Stimulated activated CD4-positive, alpha-beta T cell treated with anti-CD3 and anti-CD28 coated beads, Interleukin-4, amount 100 ng/mL, for 4 hours (primary cell): ENCODE measurements at regions not wholly inside any gene's neighbourhood (a gene's known extent, or its start where the extent isn't known, plus 50 kb on each side); places are given as distances from the start of the nearest gene placed in this dataset.

Source experiments
- DNase-seq, 2 experiments: peaks; one replicate each; pipeline ENCODE4 v3.0.0-alpha.2; 2020

DNA sequence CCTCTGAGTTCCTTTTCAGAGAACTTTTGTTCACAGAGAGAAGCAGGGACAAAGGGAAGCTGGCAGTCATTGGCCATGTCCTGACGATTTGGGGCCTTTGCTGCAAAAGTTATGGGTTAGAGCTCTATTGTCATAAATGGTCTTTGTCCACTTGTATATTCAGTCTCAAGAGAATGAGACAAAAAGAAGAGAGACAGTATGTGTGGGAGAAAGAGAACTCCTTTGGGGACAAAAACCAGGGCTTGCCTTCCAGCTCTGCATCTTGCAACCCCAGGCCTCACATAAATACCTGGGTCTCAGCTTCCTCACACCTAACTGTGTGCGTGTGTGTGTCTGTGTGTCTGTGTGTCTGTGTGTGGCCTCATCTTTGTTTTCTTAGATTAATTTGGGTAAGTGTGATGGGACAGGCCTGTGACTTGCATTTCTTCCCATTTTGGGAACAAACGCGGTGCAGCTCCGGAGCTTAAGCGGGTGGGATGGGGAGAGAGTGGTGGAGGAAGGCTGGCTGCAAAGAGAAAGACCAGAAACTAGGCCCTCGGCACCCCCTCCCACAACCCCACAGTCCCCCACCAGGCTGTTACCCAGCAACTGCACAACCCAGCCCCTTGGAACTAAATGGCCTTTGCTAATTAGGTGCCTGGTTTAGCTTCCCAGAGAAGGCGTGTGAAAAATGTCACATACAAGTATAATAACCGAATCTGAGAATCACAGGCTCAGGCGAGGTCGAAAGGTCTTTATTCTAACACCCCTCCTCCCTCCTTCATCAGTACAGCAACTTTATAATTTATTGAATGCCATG lies 376.9 kb downstream of the CDK5RAP2 start:
- no peak for DNase-seq

DNA sequence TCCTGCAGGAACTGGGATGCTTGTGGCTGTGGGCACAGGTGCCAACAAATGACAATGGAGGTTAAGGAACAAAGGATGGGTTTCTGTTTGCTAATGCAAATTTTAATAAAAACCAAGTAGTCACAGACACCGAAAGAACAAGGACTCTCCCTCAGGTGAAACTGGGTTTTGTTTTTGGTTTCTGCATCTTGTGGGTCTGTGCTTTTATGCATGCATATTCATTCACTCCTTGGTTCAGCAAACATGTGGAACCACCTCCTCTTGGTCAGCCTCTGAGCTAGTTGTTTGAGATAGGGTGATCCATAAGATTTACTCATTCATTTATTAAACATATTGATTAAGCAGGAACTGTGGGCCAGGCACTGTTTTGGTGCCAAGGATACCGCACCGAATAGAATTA lies 381.9 kb downstream of the CDK5RAP2 start:
- DNase-seq, result no peak

DNA sequence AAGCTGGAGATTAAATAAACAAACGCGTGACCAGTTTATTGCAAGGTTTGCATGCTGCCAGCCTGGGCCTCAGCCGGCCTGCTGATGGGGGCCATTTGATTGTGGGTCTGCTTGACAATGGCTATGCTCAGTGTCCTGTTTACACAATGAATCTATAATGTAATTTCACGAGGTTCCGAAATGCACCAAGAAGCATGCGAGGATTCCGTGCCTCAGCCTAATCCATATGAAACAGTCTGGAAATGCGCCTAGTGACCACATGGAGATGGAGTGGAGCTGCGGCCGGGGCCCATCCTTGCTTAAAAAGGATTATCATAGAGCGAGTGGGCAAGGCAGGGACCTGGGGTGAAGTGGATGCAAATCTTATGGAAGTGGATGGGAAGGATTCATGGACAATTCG lies 382.4 kb downstream of the CDK5RAP2 start:
- DNase-seq, result no peak

DNA sequence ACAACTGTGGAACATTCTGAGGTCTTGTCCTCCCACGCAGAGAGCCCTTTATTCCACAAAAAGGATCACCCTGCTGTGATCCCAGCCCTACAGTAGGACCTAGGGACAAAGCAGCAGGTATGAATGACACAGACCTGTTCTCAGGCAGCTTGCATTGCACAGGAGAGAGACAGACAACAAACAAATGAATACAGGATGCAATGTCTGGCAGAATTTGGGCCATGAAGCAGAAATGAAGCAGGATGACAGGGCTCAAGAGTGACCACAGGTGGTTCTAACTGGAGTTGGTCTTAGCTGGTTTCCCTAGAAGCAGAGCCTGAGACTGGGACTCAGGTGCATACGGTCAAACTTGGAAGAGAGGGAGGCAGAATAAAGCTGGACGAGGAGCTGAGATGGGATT lies 388.8 kb downstream of the CDK5RAP2 start:
- no peak for DNase-seq

DNA sequence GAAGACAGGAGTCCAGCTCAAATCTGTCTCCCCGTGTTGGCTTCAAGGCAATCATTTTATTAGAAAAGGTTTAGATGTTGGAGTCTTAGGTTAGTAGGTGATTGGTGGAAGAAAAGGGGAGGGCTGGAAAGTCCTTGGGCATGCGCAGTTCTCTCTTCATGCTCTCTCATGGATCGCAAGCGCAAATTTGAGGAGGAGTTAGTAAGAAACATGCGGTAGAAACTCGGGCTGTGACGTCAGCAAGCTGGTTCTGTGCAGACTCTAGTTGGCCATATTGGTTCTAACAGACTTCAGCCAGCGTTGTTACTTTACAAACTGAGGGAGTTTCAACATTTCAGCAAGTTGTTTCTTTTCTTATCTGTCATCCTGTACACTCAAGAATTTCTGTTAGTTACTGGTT lies 392.2 kb downstream of the CDK5RAP2 start:
- DNase-seq, result no peak

DNA sequence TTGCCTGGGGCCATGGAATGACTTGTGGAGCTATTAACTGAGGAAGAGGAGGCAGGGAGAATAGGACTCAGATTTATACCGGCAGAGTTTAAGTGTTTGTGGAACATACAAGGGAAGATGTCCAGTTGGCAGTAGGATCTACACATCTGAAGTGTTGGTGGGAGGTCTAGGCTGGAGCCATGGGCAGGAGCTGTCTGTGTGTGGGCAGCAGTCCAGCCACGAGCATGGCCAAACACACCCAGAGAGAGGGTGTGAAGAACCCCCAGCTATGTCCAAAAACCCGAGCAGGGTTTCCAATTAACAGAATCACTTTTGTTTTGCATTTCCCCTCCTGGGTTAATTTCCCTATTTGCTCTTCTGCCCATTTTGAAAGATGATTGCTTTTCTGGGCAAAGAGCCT lies 393.7 kb downstream of the CDK5RAP2 start:
- DNase-seq, result no peak

DNA sequence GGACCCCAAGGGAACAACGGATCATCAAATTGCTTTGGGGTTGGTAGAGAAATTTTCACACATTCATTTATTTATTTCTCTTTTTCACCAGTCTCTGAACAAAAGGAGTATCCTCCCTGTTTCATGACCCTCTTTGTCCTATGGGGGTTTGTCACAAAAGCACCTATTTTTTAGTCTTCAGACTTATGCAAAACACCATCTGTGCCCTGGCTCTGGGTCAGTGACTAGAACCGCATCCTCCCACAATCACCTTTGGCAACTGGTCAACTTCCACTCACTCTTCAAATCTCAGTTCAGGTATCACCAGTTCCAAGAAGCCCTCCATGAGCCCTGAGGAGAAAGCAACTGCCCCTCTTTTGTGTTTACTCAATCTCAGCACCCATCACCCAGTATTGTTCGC lies 395.7 kb downstream of the CDK5RAP2 start:
- no peak for DNase-seq

DNA sequence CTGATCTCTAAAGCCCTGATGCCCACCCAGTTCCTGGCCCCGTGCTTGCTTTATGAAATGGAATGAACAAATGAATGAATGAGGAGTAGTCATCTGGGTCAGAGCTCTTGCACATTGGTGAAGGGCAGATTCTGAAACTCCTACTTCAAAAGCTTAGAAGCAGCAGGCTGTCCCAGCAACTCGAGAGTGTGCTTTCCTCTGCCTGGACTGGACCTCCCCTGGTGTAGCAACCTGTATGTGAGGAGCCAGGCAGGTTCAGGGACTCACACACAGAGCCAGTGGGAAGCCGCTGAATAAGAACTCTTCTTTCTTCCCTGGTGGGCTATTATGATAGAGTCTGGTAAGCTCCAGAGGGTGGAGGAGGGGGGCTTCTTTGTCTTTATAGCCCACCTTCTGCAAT lies 396.4 kb downstream of the CDK5RAP2 start:
- DNase-seq, result no peak

DNA sequence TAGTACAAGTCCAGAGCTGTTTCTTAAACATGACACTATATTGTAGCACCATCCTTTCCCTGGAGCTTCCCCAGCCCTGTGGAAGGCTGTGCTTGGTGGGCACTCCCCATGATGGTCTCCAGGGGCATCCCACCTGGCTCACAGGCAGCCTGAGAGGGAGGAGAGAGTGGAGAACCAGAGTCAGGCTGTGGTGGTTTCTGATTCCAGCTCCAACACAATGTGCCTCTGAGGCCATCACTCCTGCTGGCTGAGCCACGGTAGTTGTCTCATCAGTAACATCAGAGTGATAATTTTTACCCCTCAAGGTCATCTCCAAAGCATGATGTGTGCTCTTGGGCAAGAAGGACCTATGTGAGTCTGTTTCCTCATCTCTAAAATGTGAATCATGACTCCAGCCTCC lies 398.0 kb downstream of the CDK5RAP2 start:
- DNase-seq, result no peak

DNA sequence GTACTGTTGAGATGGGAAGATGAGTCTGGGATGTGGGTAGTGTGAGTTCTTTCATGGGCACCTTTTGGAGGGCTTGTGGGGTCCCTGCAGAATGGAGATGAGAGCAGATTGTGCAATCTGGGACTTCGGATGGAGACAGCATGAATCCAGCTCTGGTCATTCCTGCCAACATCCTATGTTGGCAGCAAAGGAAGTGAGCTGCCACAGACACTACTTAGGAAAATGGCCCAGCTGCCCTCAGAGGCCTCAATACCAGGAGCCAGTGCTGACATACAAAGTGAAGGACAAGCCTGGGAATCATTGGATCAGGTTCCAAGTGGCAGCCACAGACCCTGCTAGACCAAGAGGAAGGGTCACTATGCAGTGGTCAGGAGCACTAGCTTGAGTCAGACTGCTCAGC lies 402.8 kb downstream of the CDK5RAP2 start:
- no peak for DNase-seq

DNA sequence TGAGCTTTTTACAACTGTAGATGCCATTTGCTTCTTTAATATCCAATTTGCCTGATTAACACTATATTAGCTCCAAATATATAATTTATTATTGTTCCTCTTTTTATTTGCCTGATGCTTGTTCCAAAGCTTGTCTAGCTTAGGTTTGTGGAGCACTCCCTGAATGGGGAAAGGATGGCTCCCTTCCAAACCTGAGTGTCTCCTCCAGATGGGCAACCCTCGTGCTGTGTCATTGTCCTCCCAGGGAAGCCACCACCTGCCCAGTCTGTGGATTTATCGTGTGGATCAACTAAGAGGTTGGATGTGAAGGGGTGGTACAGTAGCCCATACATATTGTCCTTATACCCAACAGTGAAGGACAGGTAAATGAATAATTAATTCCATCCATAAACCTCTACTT lies 404.9 kb downstream of the CDK5RAP2 start:
- DNase-seq, result no peak

DNA sequence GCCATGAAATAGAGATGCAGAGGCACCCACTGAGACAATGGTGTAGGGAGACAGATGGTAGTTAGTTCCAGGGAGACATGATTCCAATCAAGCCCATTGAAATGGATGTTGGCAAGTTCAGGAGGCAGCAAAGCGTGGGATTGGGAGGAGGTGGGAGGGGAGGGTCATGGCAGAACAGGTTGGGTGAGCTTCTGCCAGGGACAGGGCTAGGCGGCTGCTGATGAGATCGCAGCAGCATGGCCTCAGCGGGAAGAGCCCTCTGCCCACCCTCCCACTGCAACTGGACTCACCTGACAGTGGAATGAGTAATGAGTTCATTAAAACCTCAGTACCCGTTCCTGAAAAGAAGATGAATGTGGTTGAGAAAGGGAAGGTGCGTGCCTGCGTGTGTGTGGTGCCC lies 418.2 kb downstream of the CDK5RAP2 start:
- DNase-seq, result no peak

DNA sequence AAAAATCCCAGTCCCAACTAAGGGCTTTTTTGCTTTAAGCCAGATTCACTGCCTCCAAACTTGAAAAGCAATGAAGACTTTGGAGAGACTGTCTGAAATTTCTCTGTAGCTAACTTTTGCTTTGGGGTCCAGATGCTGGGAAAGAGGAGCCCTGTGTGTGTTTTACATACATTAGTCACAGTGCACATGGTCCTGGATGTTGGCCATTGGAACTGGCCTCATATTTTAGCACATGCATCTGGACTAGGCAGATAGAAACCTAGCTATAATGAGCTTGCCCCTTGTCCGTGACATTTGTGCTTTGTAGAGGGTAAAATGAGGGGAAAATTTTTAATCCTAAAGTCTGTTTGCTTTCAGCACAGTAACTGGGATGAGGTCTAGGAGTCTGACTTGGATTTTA lies 421.7 kb downstream of the CDK5RAP2 start:
- DNase-seq, result no peak

DNA sequence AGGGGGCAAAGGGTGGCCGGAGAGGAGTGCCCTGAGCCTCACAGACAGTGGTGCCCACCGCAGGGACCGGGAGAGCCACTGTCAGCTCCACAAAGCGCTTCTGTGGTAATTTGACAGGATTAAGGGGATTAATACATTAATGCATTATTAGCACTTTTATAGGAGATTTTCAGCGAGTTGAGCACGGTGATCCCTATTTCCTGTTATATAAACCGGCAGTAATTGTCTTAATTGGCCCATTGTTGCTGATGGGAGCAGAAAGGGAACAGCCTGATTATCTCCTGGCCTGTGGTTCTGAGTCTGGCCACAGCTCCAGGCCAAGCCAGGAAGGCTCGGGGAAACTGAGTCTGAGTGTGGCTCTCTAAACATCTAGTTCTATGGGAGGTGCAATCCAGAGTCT lies 423.6 kb downstream of the CDK5RAP2 start:
- DNase-seq, result no peak

DNA sequence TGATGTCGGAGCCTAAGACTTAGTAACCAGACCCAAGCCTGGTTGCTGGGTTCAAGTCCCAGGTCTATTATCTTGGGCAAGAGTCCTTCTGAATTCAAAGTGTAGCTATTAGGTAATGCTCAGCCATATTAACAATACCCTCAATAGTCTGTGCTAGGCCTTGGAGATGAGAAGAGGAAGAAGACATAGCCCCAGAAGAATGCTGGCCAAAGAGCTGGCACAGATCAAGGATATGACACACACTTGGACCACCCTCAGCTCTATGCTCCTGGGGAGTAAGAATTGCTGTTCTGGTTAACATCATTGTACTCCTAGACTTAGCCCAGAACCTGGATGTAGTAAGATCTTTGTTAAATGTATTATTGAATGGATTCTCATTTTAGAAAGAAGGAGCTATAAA lies 426.7 kb downstream of the CDK5RAP2 start:
- no peak for DNase-seq

DNA sequence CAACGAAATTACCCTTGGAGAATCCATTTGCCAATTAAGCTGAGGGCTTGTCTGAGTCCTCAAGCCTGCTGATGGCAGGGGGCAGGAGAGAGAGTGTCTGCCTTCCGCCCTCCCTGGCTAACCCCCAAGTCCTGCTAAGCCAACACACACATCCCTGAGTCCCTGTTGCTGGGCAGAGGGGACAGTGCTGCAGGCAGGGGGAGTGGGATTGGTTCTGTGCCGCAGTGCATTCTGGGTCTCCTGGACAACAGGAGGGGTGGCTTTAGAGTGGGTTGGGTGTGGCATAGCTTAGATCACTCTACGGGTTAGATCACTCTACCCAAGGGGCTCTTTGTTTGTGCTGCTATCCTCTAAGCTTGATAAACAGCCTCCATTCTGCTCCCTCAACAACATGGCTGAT lies 427.7 kb downstream of the CDK5RAP2 start:
- DNase-seq, result no peak

DNA sequence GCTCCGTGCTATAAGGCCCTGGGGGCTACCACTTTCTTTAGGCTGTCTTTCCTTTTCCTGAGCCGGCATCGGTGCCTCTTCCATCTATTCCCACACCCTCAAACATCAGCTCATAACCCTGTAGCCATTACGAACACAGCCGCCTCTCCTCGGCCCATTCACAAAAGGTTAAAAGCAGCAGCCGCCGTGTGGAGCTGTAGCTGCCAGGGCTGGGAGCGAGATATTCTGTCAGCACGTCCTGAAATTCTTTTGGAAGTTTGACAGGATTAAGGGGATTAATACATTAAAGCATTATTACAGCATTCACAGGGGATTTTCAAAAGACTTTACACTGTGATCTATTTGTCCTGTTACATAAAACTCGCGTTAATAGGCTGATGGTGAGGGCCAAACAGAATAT lies 428.2 kb downstream of the CDK5RAP2 start:
- DNase-seq, result no peak

DNA sequence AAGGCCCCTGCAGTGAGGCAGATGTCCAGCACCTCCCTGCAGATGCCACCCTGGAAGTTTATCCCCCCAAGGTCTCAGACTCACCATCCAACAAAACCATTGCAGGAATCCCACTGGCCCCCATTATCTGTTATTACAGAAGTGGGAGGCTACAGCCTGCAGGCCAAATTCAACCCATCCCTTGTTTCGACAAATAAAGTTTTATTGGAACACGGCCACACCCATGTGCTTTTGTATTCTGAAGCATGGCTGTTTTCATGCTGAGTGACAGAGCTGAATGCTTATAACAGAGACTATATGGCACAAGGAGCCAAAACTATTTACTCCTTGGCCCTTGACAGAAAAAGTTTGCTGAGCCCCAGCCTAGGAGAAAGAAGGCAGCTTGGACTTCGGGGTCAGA lies 428.8 kb downstream of the CDK5RAP2 start:
- DNase-seq, result no peak

DNA sequence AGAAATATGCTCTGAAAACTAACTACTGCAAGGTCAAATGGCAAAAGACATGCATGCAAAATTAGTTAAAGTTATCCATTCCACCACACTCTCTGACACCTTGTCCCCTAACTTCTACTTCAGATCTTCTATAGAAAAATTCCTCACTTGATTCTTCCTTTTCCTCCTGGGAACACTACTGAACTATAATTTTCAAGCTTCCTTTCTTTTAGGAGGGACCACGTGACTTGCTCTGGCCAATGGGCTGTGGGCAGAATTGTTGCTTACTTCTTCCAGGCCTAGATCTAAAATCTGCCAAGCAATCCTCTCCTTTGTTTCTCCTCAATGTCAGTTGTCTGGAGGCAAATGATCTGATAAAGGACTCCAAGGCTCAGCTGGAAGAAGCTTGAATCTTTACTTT lies 441.0 kb downstream of the CDK5RAP2 start:
- no peak for DNase-seq

DNA sequence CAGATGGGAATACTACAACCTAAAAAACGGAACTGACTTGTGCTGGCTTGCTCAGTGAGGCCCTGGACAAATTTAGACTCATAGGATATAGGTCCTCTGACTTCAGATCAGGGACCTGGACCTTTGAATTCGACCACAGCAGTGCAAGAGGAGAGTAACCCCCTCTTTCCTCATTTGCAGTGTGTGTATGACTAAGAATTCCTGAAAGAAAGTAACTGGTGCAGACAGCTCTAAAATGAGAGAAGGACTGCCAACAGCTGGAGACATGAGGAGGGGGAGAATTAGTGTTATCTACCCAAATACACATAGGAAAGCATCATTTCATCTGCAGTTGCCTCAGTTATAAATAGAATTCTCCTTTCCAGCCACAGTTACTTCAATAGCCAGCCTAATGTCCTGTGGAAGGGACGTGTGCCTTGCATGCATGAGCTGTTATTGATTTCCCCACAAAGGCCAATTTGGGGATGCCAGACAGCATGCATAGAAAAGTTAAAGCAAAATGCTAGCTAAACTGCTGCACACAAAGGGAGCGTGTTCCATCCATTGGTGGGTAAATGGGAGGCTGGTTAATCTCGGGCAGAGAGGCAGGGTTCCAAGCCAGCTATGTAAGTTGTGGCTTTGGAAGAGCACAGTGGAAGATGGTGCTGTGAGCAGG lies 442.7 kb downstream of the CDK5RAP2 start:
- no peak for DNase-seq

DNA sequence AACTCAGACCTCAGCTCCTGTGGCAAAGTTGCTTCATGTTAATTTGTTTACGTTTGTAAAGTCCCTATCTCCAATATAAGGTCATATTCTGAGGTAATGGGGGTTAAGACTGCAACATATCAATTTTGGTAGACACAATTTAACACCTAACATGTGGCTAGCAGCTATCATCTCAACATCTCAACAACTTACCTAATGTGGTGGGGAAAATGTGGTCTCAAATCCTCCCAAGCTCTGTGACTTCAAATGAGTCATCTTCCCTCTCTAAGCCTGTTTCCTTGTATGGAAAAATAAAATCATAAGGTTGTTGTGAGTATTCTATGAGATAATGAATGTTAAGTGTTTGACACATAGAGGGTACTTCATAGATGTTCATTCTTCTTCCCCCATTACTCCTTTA lies 443.3 kb downstream of the CDK5RAP2 start:
- no peak for DNase-seq

DNA sequence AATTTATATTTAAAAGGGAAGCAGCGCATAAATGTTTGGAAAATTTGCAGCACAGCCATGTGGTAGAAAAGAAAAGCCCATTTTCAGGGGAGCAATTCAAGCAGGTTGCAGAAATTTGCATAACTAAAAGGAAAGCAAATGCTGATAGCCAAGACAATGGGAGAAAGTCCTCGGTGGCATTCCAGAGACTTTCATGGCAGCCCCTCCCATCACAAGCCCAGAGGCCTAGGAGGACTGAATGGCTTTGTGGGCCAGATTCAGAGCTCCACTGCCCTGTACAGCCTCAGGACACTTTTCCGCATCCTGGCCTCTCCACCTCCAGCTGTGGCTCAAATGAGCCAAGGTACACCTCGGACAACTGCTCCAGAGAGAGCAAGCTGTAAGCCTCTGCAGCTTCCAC lies 462.9 kb downstream of the CDK5RAP2 start:
- no peak for DNase-seq

DNA sequence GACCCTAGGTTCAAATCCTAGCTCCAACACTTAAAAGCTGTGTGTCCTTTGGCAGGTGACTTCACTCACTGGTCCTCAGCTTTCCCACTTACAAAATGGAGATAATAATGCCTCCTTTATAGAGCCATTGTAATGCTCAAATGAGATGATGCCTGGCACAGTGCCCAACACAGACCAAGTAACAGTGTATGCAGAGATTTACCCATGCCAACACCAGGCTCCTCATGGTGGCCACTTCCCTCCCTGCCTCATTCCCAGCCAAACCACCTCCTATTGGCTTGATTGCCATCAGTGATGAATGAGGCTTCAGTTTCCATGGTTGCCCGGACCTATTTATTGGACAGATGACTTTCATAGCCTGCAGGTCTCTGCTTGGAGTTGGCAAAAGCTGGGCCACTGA lies 469.4 kb downstream of the CDK5RAP2 start:
- DNase-seq, result no peak

DNA sequence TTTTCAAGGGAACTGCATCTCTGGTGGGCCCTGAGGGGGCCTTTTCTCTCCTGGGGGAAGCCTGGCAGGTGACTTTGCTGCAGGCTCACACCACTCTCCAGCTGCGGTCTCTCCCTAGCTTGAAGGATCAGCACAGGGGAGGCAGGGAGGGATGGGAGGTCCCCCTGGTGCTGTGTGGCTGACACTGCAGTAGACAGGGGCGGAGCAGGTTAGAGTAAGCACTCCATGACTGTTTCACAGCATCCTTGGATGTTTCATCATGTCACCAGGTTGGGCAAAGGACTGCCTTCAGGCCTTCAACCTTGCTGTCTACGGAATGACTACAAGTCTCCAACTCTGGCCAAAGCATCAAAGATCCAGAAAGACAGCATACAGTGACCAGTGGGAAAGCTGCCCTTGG lies 470.7 kb downstream of the CDK5RAP2 start:
- no peak for DNase-seq

DNA sequence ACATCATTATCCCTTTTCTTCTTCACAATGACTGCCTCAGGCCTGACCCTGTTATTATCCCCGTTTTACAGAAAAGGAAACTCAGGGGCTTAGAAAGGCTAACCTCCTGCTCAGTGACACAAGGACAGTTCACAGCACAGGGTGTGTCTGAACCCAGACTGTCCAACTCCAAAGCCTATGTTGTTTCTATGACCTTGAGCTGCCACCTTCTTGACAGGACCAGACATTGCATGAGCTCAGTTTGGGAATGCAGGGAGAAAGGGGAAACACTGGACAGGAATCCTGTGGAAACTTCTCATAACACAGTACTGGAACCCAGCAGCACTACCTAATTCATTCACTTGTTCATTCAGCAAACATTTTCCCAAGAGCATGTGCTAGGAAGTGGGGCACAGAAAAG lies 472.8 kb downstream of the CDK5RAP2 start:
- DNase-seq, result no peak
